Erythroblast (primary cell): ENCODE measurements at regions not wholly inside any gene's neighbourhood (a gene's known extent, or its start where the extent isn't known, plus 50 kb on each side); places are given as distances from the start of the nearest gene placed in this dataset.

Experiments used
- GATA1 ChIP-seq: IDR thresholded peaks from 2 replicates; pipeline ENCODE4 v1.6.1; 2011; ENCODE audit warnings: low read depth, mild to moderate bottlenecking, control low read depth, low read length, moderate library complexity
- POLR2A ChIP-seq: IDR thresholded peaks from 2 replicates; pipeline ENCODE4 v1.6.1; 2011; ENCODE audit warnings: mild to moderate bottlenecking, low read length

GRCh38 chr6:2454180-2454579 is 208.8 kb upstream of the GMDS start:
- no peak for TF ChIP-seq POLR2A
- TF ChIP-seq GATA1: no peak
